Lower leg skin (tissue), 3 donors: ENCODE measurements at regions not wholly inside any gene's neighbourhood (a gene's known extent, or its start where the extent isn't known, plus 50 kb on each side); places are given as distances from the start of the nearest gene placed in this dataset.

Experiments used
- CTCF ChIP-seq, 3 donors: fragments of 450-650 bp; IDR thresholded peaks; one replicate each; pipeline ENCODE4 v1.5.1; 2016; ENCODE audit warnings: antibody characterized with exemption in 3 of 3, mild to moderate bottlenecking in 3 of 3, moderate library complexity in 2 of 3
- POLR2A ChIP-seq, 2 donors: fragments of 450-650 bp; IDR thresholded peaks; one replicate each; pipeline ENCODE4 v1.6.1; 2016 to 2017; ENCODE audit warnings: antibody characterized with exemption in 2 of 2, mild to moderate bottlenecking in 1 of 2, moderate library complexity in 1 of 2

GRCh38 chr18:60753753-60754152 is 381.2 kb upstream of the MC4R start:
- TF ChIP-seq POLR2A (IDR thresholded peaks at IDR 0.05) (no peak), CTCF (IDR thresholded peaks at IDR 0.05) (no peak)
